Stimulated activated naive B cell treated with anti-CD40 and anti-IgM and Interleukin-4, amounts not matched to agents 10 μg/mL and 1 μg/mL and 100 μg/mL, for 72 hours (primary cell): ENCODE measurements at regions not wholly inside any gene's neighbourhood (a gene's known extent, or its start where the extent isn't known, plus 50 kb on each side); places are given as distances from the start of the nearest gene placed in this dataset.
"Not testable (repeated sequence)": the region's sequence is repeated elsewhere in the genome, so short reads cannot be mapped to it uniquely, and the experiment has no call there.

Source experiments
- ATAC-seq, 2 donors: fragments of 150-1000 bp; cut with Tn5 transposase; replicated peaks; 2 replicates each; pipeline ENCODE4 v1.10.0; 2021; ENCODE audit warnings: moderate library complexity in 1 of 2
- DNase-seq: peaks from one replicate; pipeline ENCODE4 v3.0.0; 2021
- H3K27ac Mint-ChIP-seq: one replicate; pipeline ENCODE4 v1.8.0; 2022; ENCODE audit warnings: mild to moderate bottlenecking, mixed read lengths
- H3K27me3 Mint-ChIP-seq, 2 donors: one replicate each; pipeline ENCODE4 v1.8.0; 2022; ENCODE audit warnings: mixed read lengths in 2 of 2
- H3K36me3 Mint-ChIP-seq, 2 donors: one replicate each; pipeline ENCODE4 v1.8.0; 2022; ENCODE audit warnings: mixed read lengths in 2 of 2, mild to moderate bottlenecking in 1 of 2
- H3K4me1 Mint-ChIP-seq, 2 donors: one replicate each; pipeline ENCODE4 v1.8.0; 2022; ENCODE audit warnings: mixed read lengths in 2 of 2, mild to moderate bottlenecking in 1 of 2
- H3K4me3 Mint-ChIP-seq, 2 donors: one replicate each; pipeline ENCODE4 v1.8.0; 2022; ENCODE audit warnings: mild to moderate bottlenecking in 2 of 2, mixed read lengths in 2 of 2, moderate library complexity in 1 of 2
- H3K9me3 Mint-ChIP-seq, 2 donors: one replicate each; pipeline ENCODE4 v1.8.0; 2022; ENCODE audit warnings: mixed read lengths in 2 of 2, mild to moderate bottlenecking in 1 of 2

DNA sequence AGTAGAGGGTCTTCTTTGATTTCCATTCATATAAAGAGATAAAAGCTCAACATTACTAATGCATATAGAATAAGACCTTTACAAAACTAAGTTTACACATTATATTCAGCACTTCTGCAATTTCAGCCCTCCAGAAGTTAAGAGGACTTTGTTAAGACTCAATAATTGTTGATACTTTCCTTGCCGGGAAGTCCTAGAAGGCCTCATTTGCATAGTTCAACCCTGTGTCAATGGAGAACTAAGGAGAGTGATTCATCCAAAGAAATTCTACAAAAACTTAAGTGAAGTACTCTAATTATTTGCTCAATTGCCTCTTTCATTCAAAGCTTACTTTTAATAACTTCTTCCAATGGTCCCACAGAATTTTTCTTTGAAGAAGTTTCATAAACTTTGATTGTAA lies 1060.3 kb upstream of the CELF2 start:
- no peak for DNase-seq
- no peaks in the 10 kb centered on the region for H3K36me3 Mint-ChIP-seq
- H3K9me3 Mint-ChIP-seq = peaks cover 4 to 5% of the 10 kb centered on the region in 2 donors
- peak; percentile 47 to 57 for ATAC-seq
- H3K27me3 Mint-ChIP-seq = no peaks in the 10 kb centered on the region
- no peaks in the 10 kb centered on the region for H3K4me1 Mint-ChIP-seq
- H3K4me3 Mint-ChIP-seq = no peak overlapping the region
- no peak overlapping the region for H3K27ac Mint-ChIP-seq

DNA sequence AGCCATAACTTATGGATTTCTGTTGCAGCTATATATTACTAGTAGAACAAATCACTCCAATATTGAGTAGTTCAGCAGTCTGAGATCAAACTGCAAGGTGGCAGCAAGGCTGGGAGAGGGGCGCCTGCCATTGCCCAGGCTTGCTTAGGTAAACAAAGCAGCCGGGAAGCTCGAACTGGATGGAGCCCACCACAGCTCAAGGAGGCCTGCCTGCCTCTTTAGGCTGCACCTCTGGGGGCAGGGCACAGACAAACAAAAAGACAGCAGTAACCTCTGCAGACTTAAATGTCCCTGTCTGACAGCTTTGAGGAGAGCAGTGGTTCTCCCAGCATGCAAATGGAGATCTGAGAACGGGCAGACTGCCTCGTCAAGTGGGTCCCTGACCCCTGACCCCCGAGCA lies 1059.8 kb upstream of the CELF2 start:
- DNase-seq, H3K27me3 Mint-ChIP-seq, H3K4me3 Mint-ChIP-seq, H3K27ac Mint-ChIP-seq, H3K4me1 Mint-ChIP-seq, H3K36me3 Mint-ChIP-seq, H3K9me3 Mint-ChIP-seq, ATAC-seq: not testable (repeated sequence)

DNA sequence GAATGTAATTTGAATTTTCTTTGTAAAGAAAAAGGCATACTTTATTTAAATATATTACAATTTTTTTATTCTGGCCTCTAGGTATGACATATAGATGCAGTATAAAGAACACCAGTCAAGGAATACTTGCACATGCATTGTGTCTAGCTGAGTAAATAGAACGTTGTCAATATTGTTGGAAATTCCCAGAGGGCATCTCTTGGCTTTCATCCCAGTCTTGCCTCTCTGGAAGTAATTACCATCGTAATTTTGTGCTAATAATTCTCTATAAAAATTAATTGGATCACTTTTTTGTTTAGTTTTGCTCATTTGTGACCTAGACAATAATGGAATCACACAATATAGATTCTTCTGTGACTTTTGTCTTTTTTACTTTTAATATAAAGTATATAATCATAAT lies 1052.3 kb upstream of the CELF2 start:
- H3K4me3 Mint-ChIP-seq = no peak overlapping the region

DNA sequence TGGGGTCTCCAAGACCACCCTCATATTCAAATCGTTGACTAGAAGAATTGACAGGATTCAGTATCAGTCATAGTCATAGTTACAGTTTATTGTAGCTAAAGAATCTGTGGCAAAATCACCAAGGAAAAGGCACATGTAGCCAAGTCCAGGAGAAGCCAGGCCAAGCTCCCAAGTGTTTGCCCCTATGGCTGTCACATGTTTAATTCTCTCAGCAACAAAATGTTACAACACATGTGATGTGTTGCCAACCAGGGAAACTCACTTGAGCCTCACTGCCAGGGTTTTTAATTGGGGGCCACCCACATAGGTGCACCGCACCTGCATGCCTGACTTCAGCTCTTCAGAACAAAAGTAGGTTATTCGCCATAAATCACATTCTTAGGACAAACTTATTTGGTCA lies 1030.9 kb upstream of the CELF2 start:
- Mint-ChIP-seq H3K4me3 (no peak overlapping the region), H3K27me3 (no peaks in the 10 kb centered on the region), H3K9me3 (peaks cover 4 to 7% of the 10 kb centered on the region in 2 donors), H3K27ac (no peak overlapping the region), H3K36me3 (no peaks in the 10 kb centered on the region), H3K4me1 (no peaks in the 10 kb centered on the region)
- DNase-seq (no peak), ATAC-seq (no peak)

More for the DNA sequence above, 1052.3 kb upstream of the CELF2 start:
- H3K9me3 Mint-ChIP-seq = peaks cover 0 to 2% of the 10 kb centered on the region in 2 donors
- H3K27me3 Mint-ChIP-seq = no peaks in the 10 kb centered on the region
- no peaks in the 10 kb centered on the region for H3K4me1 Mint-ChIP-seq
- ATAC-seq = no peak
- no peak overlapping the region for H3K27ac Mint-ChIP-seq
- no peaks in the 10 kb centered on the region for H3K36me3 Mint-ChIP-seq
- no peak for DNase-seq

DNA sequence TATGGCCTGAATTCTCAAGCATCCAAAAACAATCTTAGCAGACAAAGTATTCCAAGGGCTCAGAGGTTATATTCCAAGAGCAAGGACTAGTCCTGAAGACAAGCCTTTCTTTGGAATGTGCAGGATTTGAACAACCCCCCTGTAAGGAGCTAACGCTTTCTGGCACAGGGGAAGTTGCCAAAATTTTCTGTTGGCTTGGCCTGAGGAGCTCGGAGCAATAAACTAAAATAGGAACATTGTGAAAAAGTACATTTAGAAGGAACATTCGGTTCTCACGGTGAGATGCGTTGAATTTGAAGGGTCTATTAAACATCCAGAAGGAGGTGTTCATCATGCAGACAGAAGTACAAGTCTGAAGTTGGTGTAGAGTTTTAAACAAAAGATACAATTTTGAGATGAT lies 1030.5 kb upstream of the CELF2 start:
- Mint-ChIP-seq H3K4me1 (no peaks in the 10 kb centered on the region), H3K36me3 (no peaks in the 10 kb centered on the region), H3K4me3 (no peak overlapping the region), H3K9me3 (peaks cover 4 to 7% of the 10 kb centered on the region in 2 donors), H3K27ac (no peak overlapping the region), H3K27me3 (no peaks in the 10 kb centered on the region)
- ATAC-seq (no peak), DNase-seq (no peak)

DNA sequence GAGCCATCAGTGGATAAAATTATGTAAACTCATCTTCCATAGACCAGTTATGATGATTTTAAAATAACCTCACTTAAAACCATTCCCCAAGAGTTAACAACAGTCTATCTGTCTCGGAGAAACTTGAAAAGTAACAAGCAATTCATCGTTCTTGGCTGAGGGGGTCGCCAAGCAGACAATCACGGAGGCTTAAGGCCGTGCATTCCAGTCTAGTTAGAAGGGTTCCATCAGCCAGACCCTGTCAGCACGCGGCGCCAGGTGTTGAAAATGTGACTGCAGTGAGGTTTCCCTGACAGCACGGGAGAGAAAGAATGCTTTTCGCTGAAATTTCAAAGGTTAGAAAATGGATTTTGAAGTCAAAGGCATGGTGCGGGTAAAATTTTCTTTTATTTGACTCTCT lies 1025.0 kb upstream of the CELF2 start:
- Mint-ChIP-seq H3K36me3 (no peaks in the 10 kb centered on the region), H3K27ac (no peak overlapping the region), H3K4me1 (no peaks in the 10 kb centered on the region), H3K27me3 (no peaks in the 10 kb centered on the region), H3K4me3 (no peak overlapping the region), H3K9me3 (no peaks in the 10 kb centered on the region)
- DNase-seq = no peak
- no peak for ATAC-seq

DNA sequence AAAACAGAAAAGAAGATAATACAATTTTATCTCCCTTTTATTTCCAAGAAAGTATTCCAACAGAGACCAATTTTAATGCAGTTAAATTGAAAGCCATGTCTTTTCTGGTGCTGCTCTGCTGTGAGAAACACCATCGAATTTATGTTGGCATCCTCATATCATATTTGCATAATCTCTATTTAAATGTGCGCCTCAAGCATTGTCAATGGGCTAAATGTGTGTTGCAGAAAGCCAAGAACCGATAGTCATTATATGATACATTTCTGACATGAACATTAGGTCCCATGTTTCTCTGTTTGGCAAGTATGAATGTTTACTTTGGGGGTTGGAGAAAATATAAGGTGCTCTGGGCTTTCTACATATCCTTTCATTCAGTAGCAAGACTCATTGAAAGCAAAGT lies 1023.5 kb upstream of the CELF2 start:
- no peak overlapping the region for H3K4me3 Mint-ChIP-seq
- H3K27me3 Mint-ChIP-seq = no peaks in the 10 kb centered on the region
- peaks cover 0 to 3% of the 10 kb centered on the region in 2 donors for H3K9me3 Mint-ChIP-seq
- DNase-seq (no peak), ATAC-seq (no peak)
- H3K27ac Mint-ChIP-seq = no peak overlapping the region
- no peaks in the 10 kb centered on the region for H3K4me1 Mint-ChIP-seq
- H3K36me3 Mint-ChIP-seq = no peaks in the 10 kb centered on the region

DNA sequence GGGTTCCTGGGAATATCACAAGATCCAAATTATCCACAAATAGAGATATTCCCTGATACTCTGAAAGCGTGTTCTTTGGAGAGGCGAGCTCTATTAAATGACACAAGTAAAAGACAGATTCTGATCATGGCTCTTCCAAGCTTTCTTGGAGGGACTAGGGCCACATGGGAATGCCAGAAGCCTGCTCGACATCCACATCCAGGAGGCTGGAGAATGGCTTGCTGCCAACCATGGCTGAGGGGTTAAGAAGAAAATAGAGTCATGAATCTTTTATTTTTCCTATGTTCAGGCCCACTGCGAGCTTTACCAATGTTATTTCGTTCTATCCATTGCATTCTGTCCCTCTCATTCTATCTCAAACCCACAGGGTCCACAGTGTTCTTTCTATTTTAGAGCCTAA lies 1018.0 kb upstream of the CELF2 start:
- H3K36me3 Mint-ChIP-seq = no peaks in the 10 kb centered on the region
- DNase-seq (no peak), ATAC-seq (no peak)
- H3K9me3 Mint-ChIP-seq = peaks cover 0 to 3% of the 10 kb centered on the region in 2 donors
- no peaks in the 10 kb centered on the region for H3K27me3 Mint-ChIP-seq
- H3K4me1 Mint-ChIP-seq = no peaks in the 10 kb centered on the region
- H3K27ac Mint-ChIP-seq = no peak overlapping the region
- H3K4me3 Mint-ChIP-seq = no peak overlapping the region

DNA sequence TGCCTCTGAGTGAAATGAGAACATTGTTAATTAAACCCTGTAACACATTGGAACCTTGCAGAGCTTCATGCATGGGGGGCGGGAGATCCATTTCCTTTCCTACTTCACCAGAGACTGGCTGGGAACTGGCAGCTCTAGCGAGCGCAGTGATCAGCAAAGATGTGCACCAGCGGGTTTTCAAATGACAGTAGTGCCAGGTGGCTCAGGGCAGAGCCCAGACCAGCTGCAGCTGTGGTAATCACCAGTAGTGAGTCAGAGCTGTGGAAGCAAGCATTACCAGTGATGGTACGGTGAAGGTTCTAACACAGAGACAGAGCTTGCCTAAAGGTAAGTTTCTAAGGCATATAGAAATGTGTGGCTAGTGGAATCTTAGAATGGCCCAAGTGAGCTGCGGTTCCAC lies 1009.7 kb upstream of the CELF2 start:
- no peaks in the 10 kb centered on the region for H3K36me3 Mint-ChIP-seq
- H3K27me3 Mint-ChIP-seq = no peaks in the 10 kb centered on the region
- ATAC-seq (peak; percentile 87 to 95), DNase-seq (peak; percentile 1)
- H3K27ac Mint-ChIP-seq = no peak overlapping the region
- H3K4me3 Mint-ChIP-seq = no peak overlapping the region
- H3K4me1 Mint-ChIP-seq = peaks cover 0 to 10% of the 10 kb centered on the region in 2 donors
- no peaks in the 10 kb centered on the region for H3K9me3 Mint-ChIP-seq

DNA sequence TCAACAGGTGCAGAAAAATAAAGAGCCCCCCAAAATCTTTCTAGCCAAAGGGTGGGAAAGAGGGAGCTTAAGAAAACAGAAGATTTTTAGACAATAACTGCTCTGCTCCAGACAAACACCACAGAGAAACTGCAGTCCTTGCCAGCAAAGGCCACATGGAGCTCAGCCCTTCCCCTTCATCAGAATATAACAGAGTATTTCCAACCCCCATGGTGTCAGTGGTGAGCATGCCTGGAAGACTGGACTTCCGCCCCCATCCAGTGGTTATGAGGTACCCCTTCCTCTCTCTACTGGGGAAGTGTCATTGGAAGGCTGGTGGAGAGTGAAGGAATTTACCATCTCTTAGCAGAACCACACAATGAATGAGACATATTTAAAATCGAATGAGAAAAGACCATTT lies 1007.3 kb upstream of the CELF2 start:
- ATAC-seq (no peak), DNase-seq (no peak)
- H3K27ac Mint-ChIP-seq = no peak overlapping the region
- no peaks in the 10 kb centered on the region for H3K27me3 Mint-ChIP-seq
- H3K36me3 Mint-ChIP-seq = no peaks in the 10 kb centered on the region
- no peak overlapping the region for H3K4me3 Mint-ChIP-seq
- H3K9me3 Mint-ChIP-seq = no peaks in the 10 kb centered on the region
- H3K4me1 Mint-ChIP-seq = peaks cover 0 to 10% of the 10 kb centered on the region in 2 donors

DNA sequence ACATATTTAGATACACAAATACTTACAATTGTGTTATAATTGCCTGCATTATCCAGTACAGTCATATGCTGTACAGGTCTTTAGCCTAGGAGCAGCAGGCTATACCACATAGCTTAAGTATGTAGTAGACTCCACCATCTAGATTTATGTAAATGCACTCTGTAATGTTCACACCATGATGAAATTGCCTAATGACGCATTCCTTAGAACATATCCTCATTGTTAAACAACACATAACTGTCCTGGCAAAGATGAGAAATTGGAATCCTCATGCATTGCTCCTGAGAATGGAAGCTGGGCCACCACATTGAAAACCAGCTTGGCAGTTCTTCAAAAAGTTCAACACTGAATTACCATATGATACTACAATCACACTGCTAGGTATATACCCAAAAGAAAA lies 1002.8 kb upstream of the CELF2 start:
- no peak for ATAC-seq
- DNase-seq = no peak
- no peaks in the 10 kb centered on the region for H3K4me1 Mint-ChIP-seq
- H3K4me3 Mint-ChIP-seq = no peak overlapping the region
- no peaks in the 10 kb centered on the region for H3K36me3 Mint-ChIP-seq
- H3K27ac Mint-ChIP-seq = no peak overlapping the region
- peaks cover 0 to 3% of the 10 kb centered on the region in 2 donors for H3K9me3 Mint-ChIP-seq
- H3K27me3 Mint-ChIP-seq = no peaks in the 10 kb centered on the region

DNA sequence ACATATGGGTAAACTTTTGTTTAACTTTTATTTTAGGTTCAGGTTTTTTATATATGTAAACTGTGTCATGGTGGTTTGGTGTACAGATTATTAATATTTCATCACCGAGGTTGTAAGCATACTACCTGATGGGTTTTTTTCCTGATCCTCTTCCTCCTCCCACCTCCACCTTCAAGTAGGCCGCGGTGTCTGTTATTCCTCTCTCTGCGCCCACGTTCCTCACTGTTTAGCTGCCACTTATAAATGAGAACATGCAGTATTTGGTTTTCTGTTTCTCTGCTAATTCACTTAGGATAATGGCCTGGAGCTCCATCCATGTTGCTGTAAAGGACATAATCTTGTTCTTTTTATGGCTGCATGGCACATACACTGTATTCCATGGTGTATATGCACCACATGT lies 1000.0 kb upstream of the CELF2 start:
- Mint-ChIP-seq H3K9me3 (peaks cover 5 to 12% of the 10 kb centered on the region in 2 donors), H3K4me1 (no peaks in the 10 kb centered on the region), H3K36me3 (no peaks in the 10 kb centered on the region), H3K4me3 (no peak overlapping the region), H3K27me3 (no peaks in the 10 kb centered on the region), H3K27ac (no peak overlapping the region)
- DNase-seq = no peak
- no peak for ATAC-seq

DNA sequence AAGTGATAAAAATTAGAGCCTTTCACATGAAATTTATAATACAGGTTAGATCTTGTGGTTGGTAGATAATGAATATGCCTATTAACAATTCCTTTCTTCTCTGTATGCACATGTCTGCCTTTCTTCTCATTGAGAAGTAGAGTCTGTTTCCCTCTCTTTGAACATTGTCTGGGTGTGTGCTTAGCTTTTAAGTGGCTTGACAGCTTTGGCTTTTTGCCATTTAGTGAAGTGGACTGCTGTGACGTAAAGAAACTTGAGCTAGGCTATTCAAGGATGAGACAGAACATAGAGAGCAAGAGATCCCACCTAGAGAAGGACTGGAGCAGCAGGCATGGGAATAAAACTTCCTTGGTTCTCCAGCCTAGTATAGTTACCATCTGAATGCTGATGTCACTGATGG lies 996.7 kb upstream of the CELF2 start:
- no peak for DNase-seq
- H3K27me3 Mint-ChIP-seq = peaks cover 0 to 4% of the 10 kb centered on the region in 2 donors
- ATAC-seq = no peak
- H3K27ac Mint-ChIP-seq = no peak overlapping the region
- H3K9me3 Mint-ChIP-seq = peaks cover 10 to 18% of the 10 kb centered on the region in 2 donors
- H3K4me3 Mint-ChIP-seq = no peak overlapping the region
- no peaks in the 10 kb centered on the region for H3K36me3 Mint-ChIP-seq
- H3K4me1 Mint-ChIP-seq = no peaks in the 10 kb centered on the region

DNA sequence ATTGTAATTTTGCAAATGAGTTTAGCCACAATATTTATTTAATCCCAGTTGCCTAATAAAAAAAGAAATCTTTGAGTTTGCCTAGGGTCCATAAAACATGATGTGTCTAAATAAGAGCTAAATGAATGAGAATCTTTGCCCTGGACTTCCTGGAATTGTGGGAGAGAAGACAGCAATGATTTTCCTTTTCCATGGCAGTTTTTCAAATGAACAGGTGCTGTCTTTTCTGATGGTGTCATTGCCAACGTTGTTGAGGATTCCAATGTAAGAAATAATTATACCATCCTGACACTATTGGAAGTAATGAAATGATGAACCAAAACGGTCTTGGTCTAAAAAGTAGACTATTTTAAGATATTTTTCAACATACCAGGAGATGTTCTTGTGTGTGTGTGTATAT lies 984.7 kb upstream of the CELF2 start:
- H3K4me3 Mint-ChIP-seq = no peak overlapping the region
- no peaks in the 10 kb centered on the region for H3K4me1 Mint-ChIP-seq
- H3K27me3 Mint-ChIP-seq = peaks cover 0 to 4% of the 10 kb centered on the region in 2 donors
- no peak for DNase-seq
- no peak for ATAC-seq
- H3K9me3 Mint-ChIP-seq = no peaks in the 10 kb centered on the region
- H3K27ac Mint-ChIP-seq = no peak overlapping the region
- H3K36me3 Mint-ChIP-seq = no peaks in the 10 kb centered on the region

DNA sequence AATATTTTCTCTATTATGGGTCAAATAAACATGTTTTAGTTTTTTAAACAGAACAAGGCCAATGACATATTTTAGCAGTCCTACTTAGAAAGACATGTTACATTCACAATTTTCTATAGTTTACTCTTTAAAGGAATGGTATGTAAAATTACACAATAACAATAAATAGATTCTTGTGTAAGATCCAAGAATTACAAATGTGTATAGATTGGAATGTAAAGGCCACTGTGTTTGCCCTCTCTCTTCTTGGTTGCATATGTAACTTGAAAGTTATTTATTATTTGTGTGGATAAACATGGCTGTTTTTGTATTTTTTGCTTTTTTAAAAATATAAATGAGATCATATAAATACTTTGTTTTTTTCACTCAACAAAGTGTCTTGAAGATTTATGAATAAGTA lies 979.3 kb upstream of the CELF2 start:
- no peak overlapping the region for H3K4me3 Mint-ChIP-seq
- no peaks in the 10 kb centered on the region for H3K9me3 Mint-ChIP-seq

DNA sequence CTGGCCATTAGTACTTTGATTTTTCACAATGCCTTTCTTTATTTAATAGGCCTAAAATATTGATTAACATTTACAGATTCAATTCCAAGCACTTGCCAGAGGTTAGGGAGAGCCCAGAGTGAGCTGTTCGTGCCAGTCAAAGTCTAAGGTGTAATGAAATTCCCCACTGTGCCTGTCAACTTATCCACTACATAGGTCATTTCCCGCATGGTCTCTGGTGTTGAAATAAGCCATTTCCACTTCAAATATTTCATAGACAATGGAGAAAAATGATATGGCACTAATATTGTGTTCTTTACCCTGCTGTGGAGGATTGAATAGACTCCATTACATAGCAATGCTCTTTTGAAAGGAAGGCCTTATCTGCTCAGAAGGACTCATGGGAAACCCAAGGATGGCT lies 978.1 kb upstream of the CELF2 start:
- H3K36me3 Mint-ChIP-seq = no peaks in the 10 kb centered on the region
- ATAC-seq (no peak), DNase-seq (no peak)
- no peaks in the 10 kb centered on the region for H3K4me1 Mint-ChIP-seq
- no peak overlapping the region for H3K4me3 Mint-ChIP-seq
- no peaks in the 10 kb centered on the region for H3K9me3 Mint-ChIP-seq
- no peaks in the 10 kb centered on the region for H3K27me3 Mint-ChIP-seq
- H3K27ac Mint-ChIP-seq = no peak overlapping the region

More for the DNA sequence above, 979.3 kb upstream of the CELF2 start:
- DNase-seq (no peak), ATAC-seq (no peak)
- H3K27ac Mint-ChIP-seq = no peak overlapping the region
- H3K4me1 Mint-ChIP-seq = no peaks in the 10 kb centered on the region
- H3K27me3 Mint-ChIP-seq = no peaks in the 10 kb centered on the region
- no peaks in the 10 kb centered on the region for H3K36me3 Mint-ChIP-seq
